ENCODE measurements at regions not wholly inside any gene's neighbourhood (a gene's known extent, or its start where the extent isn't known, plus 50 kb on each side); places are given as distances from the start of the nearest gene placed in this dataset.

GRCh38 chr13:58341318-58341717 lies 709.8 kb downstream of the PCDH17 start:
- Histone ChIP-seq H3K9me3 (ENCODE audit: low read length) (peaks cover 78% of the 10 kb centered on the region), H3K4me2 (ENCODE audit: low read depth, low read length) (no peak overlapping the region), H3K27ac (ENCODE audit: extremely low read length, insufficient read depth, low read length) (no peak overlapping the region), H3K27me3 (ENCODE audit: control insufficient read depth in 1 of 2, insufficient read depth in 2 of 2, low read length in 2 of 2) (no peaks in the 10 kb centered on the region), H4K20me1 (ENCODE audit: insufficient read depth, low read length) (no peaks in the 10 kb centered on the region), H3K79me2 (ENCODE audit: insufficient read depth, low read length) (no peaks in the 10 kb centered on the region), H3K9ac (ENCODE audit: insufficient read depth, low read depth, low read length) (no peak overlapping the region), H3K4me3 (replicated peaks in 1 of 3; ENCODE audit: insufficient read depth in 1 of 3, low read depth in 2 of 3, low read length in 3 of 3) (peak overlapping the region in 1 of 3 experiments; percentile 22; a peak in 1 of 6 replicates), H3K36me3 (replicated peaks in 1 of 2; ENCODE audit: control insufficient read depth in 1 of 2, insufficient read depth in 2 of 2, low read length in 2 of 2) (no peaks in the 10 kb centered on the region), H3K4me1 (ENCODE audit: insufficient read depth, low read length) (peaks cover 15% of the 10 kb centered on the region; the same call in 1 of the 2 replicates), H2AFZ (ENCODE audit: low read length) (no peak overlapping the region)
- DNase-seq (ENCODE audit: low spot score) (no peak), FAIRE-seq (no peak), ATAC-seq (peak; percentile 61)
- ChIA-PET CTCF (ENCODE audit: low intra/inter-chr PET ratio, low total read pairs) (no interaction called here), POLR2A (interaction anchor here (0.7 kb wide), 1 partner anchor 111 kb away, joined by 3 read pairs; no protein-coding TSS in a partner anchor)
- in situ Hi-C loops (cut with HindIII; ENCODE audit: extremely low pct_ligation_motif_present, low pct_unique_long_range_greater_than_20kb) = no loop called here
- intact Hi-C loops (cut with micrococcal nuclease; ENCODE audit: unreplicated experiment) = no loop called here
- WGBS (ENCODE audit: low lambda C conversion rate) = 3% methylated on average over 1 of the region's 1 CpG
- BruUV-seq (replicated peaks) = no TSS peak
- TF ChIP-seq SIX1 (CRISPR knock-in tag; IDR thresholded peaks at IDR 0.05; ENCODE audit: borderline replicate concordance) = no peak
- TF ChIP-seq, protein P1, sequence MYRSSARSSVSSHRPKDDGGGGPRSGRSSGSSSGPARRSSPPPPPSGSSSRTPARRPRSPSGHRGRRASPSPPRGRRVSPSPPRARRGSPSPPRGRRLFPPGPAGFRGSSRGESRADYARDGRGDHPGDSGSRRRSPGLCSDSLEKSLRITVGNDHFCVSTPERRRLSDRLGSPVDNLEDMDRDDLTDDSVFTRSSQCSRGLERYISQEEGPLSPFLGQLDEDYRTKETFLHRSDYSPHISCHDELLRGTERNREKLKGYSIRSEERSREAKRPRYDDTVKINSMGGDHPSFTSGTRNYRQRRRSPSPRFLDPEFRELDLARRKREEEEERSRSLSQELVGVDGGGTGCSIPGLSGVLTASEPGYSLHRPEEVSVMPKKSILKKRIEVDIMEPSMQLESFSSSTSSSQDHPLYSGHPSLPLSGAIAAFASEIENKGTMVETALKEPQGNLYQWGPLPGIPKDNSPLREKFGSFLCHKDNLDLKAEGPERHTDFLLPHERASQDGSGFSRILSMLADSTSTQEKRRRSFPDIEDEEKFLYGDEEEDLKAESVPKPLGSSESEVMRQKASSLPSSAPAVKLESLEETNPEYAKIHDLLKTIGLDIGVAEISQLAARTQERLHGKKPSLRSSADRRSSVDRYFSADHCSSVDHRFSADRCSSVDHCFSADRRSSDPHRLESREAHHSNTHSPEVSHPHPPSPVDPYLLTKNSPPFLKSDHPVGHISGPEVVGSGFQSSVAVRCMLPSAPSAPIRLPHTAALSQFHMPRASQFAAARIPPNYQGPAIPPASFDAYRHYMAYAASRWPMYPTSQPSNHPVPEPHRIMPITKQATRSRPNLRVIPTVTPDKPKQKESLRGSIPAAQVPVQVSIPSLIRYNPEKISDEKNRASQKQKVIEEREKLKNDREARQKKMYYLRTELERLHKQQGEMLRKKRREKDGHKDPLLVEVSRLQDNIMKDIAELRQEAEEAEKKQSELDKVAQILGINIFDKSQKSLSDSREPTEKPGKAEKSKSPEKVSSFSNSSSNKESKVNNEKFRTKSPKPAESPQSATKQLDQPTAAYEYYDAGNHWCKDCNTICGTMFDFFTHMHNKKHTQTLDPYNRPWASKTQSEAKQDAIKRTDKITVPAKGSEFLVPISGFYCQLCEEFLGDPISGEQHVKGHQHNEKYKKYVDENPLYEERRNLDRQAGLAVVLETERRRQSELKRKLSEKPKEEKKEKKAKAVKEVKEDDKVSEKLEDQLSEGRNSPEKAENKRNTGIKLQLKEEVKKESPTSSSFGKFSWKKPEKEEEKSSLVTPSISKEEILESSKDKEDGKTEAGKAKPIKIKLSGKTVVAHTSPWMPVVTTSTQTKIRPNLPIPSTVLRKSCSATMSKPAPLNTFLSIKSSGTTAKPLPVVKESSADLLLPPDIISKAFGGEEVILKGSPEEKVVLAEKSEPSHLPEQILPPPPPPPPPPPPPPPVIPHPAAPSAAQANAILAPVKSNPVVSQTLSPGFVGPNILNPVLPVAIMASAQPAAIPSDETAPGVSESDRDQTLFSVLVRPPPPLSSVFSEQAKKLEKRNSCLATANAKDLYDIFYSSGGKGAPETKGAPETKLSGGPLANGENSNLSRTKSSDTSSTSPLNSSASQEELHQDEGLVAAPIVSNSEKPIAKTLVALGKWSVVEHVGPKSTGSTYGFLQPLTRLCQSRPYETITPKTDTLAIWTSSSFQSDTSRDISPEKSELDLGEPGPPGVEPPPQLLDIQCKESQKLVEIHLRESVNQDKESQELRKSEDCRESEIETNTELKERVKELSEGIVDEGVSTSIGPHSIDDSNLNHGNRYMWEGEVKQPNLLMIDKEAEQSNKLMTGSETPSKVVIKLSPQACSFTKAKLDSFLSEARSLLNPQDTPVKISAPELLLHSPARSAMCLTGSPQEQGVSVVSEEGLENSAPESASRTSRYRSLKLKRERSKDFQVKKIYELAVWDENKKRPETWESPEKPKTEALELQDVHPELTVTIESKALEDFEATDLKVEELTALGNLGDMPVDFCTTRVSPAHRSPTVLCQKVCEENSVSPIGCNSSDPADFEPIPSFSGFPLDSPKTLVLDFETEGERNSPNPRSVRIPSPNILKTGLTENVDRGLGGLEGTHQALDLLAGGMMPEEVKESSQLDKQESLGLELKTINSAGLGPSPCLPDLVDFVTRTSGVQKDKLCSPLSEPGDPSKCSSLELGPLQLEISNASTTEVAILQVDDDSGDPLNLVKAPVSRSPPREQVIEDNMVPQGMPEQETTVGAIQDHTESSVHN (CRISPR knock-in tag; IDR thresholded peaks at IDR 0.05) = no peak
- TF ChIP-seq JUN (CRISPR knock-in tag; IDR thresholded peaks at IDR 0.05) = no peak
- TF ChIP-seq MIXL1 (CRISPR knock-in tag; IDR thresholded peaks at IDR 0.05) = 0 out of 2 replicates have a peak, but pooled peaks have one; percentile 1
- TF ChIP-seq ZBTB8A (CRISPR knock-in tag; IDR thresholded peaks at IDR 0.05; ENCODE audit: borderline replicate concordance, low read depth) = no peak
- TF ChIP-seq, protein P2, sequence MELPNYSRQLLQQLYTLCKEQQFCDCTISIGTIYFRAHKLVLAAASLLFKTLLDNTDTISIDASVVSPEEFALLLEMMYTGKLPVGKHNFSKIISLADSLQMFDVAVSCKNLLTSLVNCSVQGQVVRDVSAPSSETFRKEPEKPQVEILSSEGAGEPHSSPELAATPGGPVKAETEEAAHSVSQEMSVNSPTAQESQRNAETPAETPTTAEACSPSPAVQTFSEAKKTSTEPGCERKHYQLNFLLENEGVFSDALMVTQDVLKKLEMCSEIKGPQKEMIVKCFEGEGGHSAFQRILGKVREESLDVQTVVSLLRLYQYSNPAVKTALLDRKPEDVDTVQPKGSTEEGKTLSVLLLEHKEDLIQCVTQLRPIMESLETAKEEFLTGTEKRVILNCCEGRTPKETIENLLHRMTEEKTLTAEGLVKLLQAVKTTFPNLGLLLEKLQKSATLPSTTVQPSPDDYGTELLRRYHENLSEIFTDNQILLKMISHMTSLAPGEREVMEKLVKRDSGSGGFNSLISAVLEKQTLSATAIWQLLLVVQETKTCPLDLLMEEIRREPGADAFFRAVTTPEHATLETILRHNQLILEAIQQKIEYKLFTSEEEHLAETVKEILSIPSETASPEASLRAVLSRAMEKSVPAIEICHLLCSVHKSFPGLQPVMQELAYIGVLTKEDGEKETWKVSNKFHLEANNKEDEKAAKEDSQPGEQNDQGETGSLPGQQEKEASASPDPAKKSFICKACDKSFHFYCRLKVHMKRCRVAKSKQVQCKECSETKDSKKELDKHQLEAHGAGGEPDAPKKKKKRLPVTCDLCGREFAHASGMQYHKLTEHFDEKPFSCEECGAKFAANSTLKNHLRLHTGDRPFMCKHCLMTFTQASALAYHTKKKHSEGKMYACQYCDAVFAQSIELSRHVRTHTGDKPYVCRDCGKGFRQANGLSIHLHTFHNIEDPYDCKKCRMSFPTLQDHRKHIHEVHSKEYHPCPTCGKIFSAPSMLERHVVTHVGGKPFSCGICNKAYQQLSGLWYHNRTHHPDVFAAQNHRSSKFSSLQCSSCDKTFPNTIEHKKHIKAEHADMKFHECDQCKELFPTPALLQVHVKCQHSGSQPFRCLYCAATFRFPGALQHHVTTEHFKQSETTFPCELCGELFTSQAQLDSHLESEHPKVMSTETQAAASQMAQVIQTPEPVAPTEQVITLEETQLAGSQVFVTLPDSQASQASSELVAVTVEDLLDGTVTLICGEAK (IDR thresholded peaks at IDR 0.05) = no peak
- TF ChIP-seq, protein P2 (CRISPR knock-in tag; IDR thresholded peaks at IDR 0.05) = no peak
- TF ChIP-seq HNF4A (CRISPR knock-in tag; IDR thresholded peaks at IDR 0.05) = peak; percentile 48; the same call in 1 of the 2 replicates
- no peak for TF ChIP-seq ZNF652 (CRISPR knock-in tag; IDR thresholded peaks at IDR 0.05; ENCODE audit: borderline replicate concordance, low read depth)

Measured in HepG2 (cell line).